Prostate gland (tissue), 2 donors: ENCODE measurements at regions not wholly inside any gene's neighbourhood (a gene's known extent, or its start where the extent isn't known, plus 50 kb on each side); places are given as distances from the start of the nearest gene placed in this dataset.

Source experiments
- DNase-seq: peaks from one replicate; pipeline ENCODE4 v3.0.0-alpha.2; 2019; ENCODE audit warnings: low spot score
- H3K27ac ChIP-seq, 2 donors: fragments of 200-600 bp; sonication (generic); 2 replicates each; pipeline ENCODE4 v1.5.1; 2017 to 2019
- H3K27me3 ChIP-seq: fragments of 200-600 bp; sonication (generic); replicated peaks from 2 replicates; pipeline ENCODE4 v1.5.1; 2019; ENCODE audit not compliant: insufficient read depth
- H3K36me3 ChIP-seq, 2 donors: fragments of 200-600 bp; sonication (generic); 1 replicate in 1 of 2; 2 replicates in 1 of 2; pipeline versions ENCODE4 v1.5.1 to v1.8.1; 2017 to 2019
- H3K4me1 ChIP-seq: fragments of 200-600 bp; sonication (generic); replicated peaks from 2 replicates; pipeline ENCODE4 v1.5.1; 2019
- H3K4me3 ChIP-seq, 2 donors: fragments of 200-600 bp; sonication (generic); 2 replicates each; pipeline ENCODE4 v1.5.1; 2017 to 2019
- H3K9me3 ChIP-seq: fragments of 200-600 bp; sonication (generic); 2 replicates; pipeline ENCODE4 v1.5.1; 2017
- CTCF ChIP-seq, 4 experiments: fragments of 200-600 bp in 2 of 4; fragments of 450-650 bp in 2 of 4; sonication (generic) in 2 of 4; IDR thresholded peaks; 1 replicate in 3 of 4; 2 replicates in 1 of 4; pipeline ENCODE4 v1.5.1; 2016 to 2019; ENCODE audit warnings: antibody characterized with exemption in 4 of 4, mild to moderate bottlenecking in 2 of 4, moderate library complexity in 2 of 4
- POLR2A ChIP-seq: fragments of 450-650 bp; IDR thresholded peaks from one replicate; pipeline ENCODE4 v1.6.1; 2016; ENCODE audit warnings: antibody characterized with exemption, mild to moderate bottlenecking
- POLR2AphosphoS5 ChIP-seq: sonication (generic); formaldehyde crosslinking; IDR thresholded peaks from one replicate; pipeline ENCODE4 v1.6.1; 2017; ENCODE audit warnings: antibody characterized with exemption
- WGBS: methylation state at CpG from one replicate; pipeline ENCODE4 v1.1.5; 2018; 5-methylcytosine and 5-hydroxymethylcytosine counted together
- intact Hi-C: fragments of 100-400 bp; cut with DNase I; formaldehyde crosslinking; loops from one replicate; pipeline ENCODE4 v1.14.2; 2022

- Histone ChIP-seq H3K4me3 (no peak overlapping the region), H3K4me1 (no peaks in the 10 kb centered on the region), H3K27ac (no peak overlapping the region), H3K27me3 (no peaks in the 10 kb centered on the region), H3K36me3 (no peaks in the 10 kb centered on the region), H3K9me3 (no peaks in the 10 kb centered on the region)
- intact Hi-C loops = no loop called here
- DNase-seq = no peak
- WGBS = 81% methylated on average over 10 of the region's 10 CpGs
- TF ChIP-seq CTCF (IDR thresholded peaks at IDR 0.05) = no peak
- no peak for TF ChIP-seq POLR2AphosphoS5
- no peak for TF ChIP-seq POLR2A
Observed at GRCh38 chr11:32184723-32185376, 94.0 kb downstream of the RCN1 start.

GRCh38 chr11:32186118-32186517 is 95.2 kb downstream of the RCN1 start:
- Histone ChIP-seq H3K27ac (no peak overlapping the region), H3K27me3 (no peaks in the 10 kb centered on the region), H3K36me3 (no peaks in the 10 kb centered on the region), H3K4me1 (no peaks in the 10 kb centered on the region), H3K9me3 (no peaks in the 10 kb centered on the region), H3K4me3 (no peak overlapping the region)
- 87% methylated on average over 2 of the region's 2 CpGs for WGBS
- TF ChIP-seq CTCF (IDR thresholded peaks at IDR 0.05) = no peak
- TF ChIP-seq POLR2AphosphoS5 = no peak
- no peak for TF ChIP-seq POLR2A
- no peak for DNase-seq
- intact Hi-C loops = no loop called here

GRCh38 chr11:32187111-32187510 is 96.2 kb downstream of the RCN1 start:
- Histone ChIP-seq H3K4me1 (no peaks in the 10 kb centered on the region), H3K27ac (no peak overlapping the region), H3K36me3 (no peaks in the 10 kb centered on the region), H3K27me3 (no peaks in the 10 kb centered on the region), H3K9me3 (no peaks in the 10 kb centered on the region), H3K4me3 (no peak overlapping the region)
- DNase-seq = no peak
- intact Hi-C loops = no loop called here
- no peak for TF ChIP-seq CTCF (IDR thresholded peaks at IDR 0.05)
- no peak for TF ChIP-seq POLR2AphosphoS5
- TF ChIP-seq POLR2A = no peak

DNA sequence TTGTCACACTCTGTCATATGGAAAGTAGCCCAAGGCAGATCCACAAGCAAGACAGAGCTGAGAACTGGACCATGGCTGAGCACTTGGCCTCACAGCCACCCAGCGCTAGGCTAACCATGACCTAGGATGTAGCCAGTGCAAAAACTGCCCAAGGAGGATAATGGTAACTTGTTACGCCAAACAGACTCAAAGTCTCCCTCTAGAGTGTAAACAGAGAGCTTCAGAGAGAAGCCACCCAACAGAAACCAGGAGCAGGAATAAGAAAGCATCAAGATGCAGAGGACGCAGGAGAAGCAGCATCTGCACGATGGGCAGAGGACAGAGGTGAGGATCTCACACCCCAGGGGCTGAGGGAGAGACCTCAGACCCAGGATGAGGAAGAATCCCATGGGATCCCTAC is 97.9 kb downstream of the RCN1 start:
- H3K4me3 ChIP-seq = no peak overlapping the region
- WGBS = 86% methylated on average over 4 of the region's 4 CpGs
- DNase-seq = no peak
- H3K36me3 ChIP-seq = no peaks in the 10 kb centered on the region
- H3K27ac ChIP-seq = no peak overlapping the region
- H3K9me3 ChIP-seq = no peaks in the 10 kb centered on the region
- intact Hi-C loops = no loop called here
- no peaks in the 10 kb centered on the region for H3K4me1 ChIP-seq
- H3K27me3 ChIP-seq = no peaks in the 10 kb centered on the region
- no peak for TF ChIP-seq POLR2AphosphoS5
- no peak for TF ChIP-seq POLR2A
- TF ChIP-seq CTCF (IDR thresholded peaks at IDR 0.05) = no peak

- 57% methylated on average over 1 of the region's 1 CpG for WGBS
- H3K9me3 ChIP-seq = no peaks in the 10 kb centered on the region
- intact Hi-C loops = no loop called here
- H3K36me3 ChIP-seq = no peaks in the 10 kb centered on the region
- H3K4me3 ChIP-seq = no peak overlapping the region
- no peaks in the 10 kb centered on the region for H3K4me1 ChIP-seq
- no peak for DNase-seq
- H3K27me3 ChIP-seq = peaks cover 3% of the 10 kb centered on the region
- no peak for TF ChIP-seq POLR2AphosphoS5
- TF ChIP-seq CTCF (IDR thresholded peaks at IDR 0.05) = no peak
- TF ChIP-seq POLR2A = no peak
- no peak overlapping the region for H3K27ac ChIP-seq
Observed at GRCh38 chr11:32196137-32196536, 105.3 kb downstream of the RCN1 start.
